ENCODE measurements at regions not wholly inside any gene's neighbourhood (a gene's known extent, or its start where the extent isn't known, plus 50 kb on each side); places are given as distances from the start of the nearest gene placed in this dataset.

GRCh38 chr1:79437540-79437939 lies 431.0 kb upstream of the ADGRL4 start:
- no peak for TF ChIP-seq CTCF (IDR thresholded peaks at IDR 0.05; ENCODE audit: insufficient read depth, low read length, poor library complexity, severe bottlenecking)
- no peak for TF ChIP-seq EZH2phosphoT487 (conservative IDR thresholded peaks at IDR 0.05; ENCODE audit: low read length)

All from SU-DHL-6 (cell line).